GM13976 (cell line): ENCODE measurements at regions not wholly inside any gene's neighbourhood (a gene's known extent, or its start where the extent isn't known, plus 50 kb on each side); places are given as distances from the start of the nearest gene placed in this dataset.

Source experiments
- DNase-seq: peaks from one replicate; pipeline ENCODE4 v3.0.0; 2012; ENCODE audit warnings: low spot score
- in situ Hi-C: fragments of 300-500 bp; cut with MboI; formaldehyde crosslinking; loops from one replicate; pipeline ENCODE4 v1.12.0; 2022; ENCODE audit warnings: low sequenced_read_pairs, mixed read lengths, inconsistent platforms; ENCODE audit not compliant: unreplicated experiment
- TF ChIP-seq, protein P1 (sequence below): IDR thresholded peaks from 2 replicates; pipeline ENCODE4 v1.5.1; 2012; ENCODE audit warnings: borderline replicate concordance, mild to moderate bottlenecking; ENCODE audit not compliant: insufficient read depth; ENCODE audit errors: extremely low read depth, missing control alignments, control extremely low read depth

GRCh38 chr14:22143363-22143762 lies 445.7 kb downstream of the DAD1 start:
- TF ChIP-seq, protein P1, sequence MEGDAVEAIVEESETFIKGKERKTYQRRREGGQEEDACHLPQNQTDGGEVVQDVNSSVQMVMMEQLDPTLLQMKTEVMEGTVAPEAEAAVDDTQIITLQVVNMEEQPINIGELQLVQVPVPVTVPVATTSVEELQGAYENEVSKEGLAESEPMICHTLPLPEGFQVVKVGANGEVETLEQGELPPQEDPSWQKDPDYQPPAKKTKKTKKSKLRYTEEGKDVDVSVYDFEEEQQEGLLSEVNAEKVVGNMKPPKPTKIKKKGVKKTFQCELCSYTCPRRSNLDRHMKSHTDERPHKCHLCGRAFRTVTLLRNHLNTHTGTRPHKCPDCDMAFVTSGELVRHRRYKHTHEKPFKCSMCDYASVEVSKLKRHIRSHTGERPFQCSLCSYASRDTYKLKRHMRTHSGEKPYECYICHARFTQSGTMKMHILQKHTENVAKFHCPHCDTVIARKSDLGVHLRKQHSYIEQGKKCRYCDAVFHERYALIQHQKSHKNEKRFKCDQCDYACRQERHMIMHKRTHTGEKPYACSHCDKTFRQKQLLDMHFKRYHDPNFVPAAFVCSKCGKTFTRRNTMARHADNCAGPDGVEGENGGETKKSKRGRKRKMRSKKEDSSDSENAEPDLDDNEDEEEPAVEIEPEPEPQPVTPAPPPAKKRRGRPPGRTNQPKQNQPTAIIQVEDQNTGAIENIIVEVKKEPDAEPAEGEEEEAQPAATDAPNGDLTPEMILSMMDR, result no peak
- in situ Hi-C loops, result no loop called here
- DNase-seq, result no peak

- no peak for DNase-seq
- in situ Hi-C loops, result no loop called here
Observed at GRCh38 chr14:22140633-22141032, 448.4 kb downstream of the DAD1 start.

GRCh38 chr14:22131749-22132476 lies 457.1 kb downstream of the DAD1 start:
- in situ Hi-C loops, result no loop called here
- no peak for DNase-seq
- TF ChIP-seq, protein P1, result no peak

More at GRCh38 chr14:22140633-22141032, 448.4 kb downstream of the DAD1 start:
- TF ChIP-seq, protein P1, result no peak

DNA sequence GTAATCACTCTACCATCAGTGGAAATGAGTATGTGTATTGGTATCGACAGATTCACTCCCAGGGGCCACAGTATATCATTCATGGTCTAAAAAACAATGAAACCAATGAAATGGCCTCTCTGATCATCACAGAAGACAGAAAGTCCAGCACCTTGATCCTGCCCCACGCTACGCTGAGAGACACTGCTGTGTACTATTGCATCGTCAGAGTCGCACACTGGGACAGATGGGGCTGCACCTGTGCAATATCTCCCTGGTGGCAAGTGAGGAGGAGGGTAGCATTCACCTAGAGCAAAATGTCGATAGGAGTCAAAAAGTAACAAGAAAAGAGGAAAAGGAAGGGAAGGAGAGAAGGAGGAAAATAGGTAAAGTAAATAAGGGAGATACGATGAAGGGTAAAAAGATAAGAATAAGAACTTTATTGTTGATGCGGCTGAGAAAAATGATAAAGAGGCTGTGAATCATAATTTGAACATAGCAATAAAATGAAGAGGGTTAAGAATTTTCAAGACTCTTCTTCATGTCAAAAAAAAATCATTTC lies 450.5 kb upstream of the OR4E1 start:
- TF ChIP-seq, protein P1, result no peak
- in situ Hi-C loops, result no loop called here
- DNase-seq, result no peak

GRCh38 chr14:22122829-22123560 lies 449.4 kb upstream of the OR4E1 start:
- DNase-seq, result no peak
- TF ChIP-seq, protein P1, result no peak
- in situ Hi-C loops, result no loop called here

DNA sequence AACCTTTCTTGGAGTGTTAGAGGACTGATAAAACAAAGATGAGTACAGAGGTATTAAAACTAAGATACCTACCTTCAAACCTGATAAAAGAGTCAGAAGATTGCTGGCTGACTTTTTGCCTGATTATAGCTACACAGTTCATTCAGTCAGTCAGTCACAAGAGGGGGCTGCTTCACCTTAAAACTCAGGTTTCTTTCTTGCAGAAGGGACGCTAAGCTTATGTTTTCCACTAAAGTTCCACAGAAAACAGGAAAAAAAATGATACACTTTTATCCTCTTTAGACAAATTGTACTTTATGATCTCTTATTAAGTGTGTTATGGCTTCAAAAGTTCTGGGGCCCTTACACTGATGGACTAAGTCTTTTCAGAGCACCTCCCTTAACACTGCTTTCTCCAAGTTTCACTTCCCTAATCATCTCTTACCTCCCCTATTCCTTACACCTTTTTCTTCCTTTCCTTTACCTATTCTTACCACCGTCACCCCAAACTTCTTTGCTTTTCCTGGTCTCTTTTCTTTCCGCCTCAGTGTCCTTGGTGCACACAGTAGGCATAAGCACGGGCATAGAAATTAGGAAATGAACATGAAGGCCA lies 448.7 kb upstream of the OR4E1 start:
- in situ Hi-C loops, result no loop called here
- TF ChIP-seq, protein P1, result no peak
- DNase-seq, result no peak
